GM23248 (cell line): ENCODE measurements at regions not wholly inside any gene's neighbourhood (a gene's known extent, or its start where the extent isn't known, plus 50 kb on each side); places are given as distances from the start of the nearest gene placed in this dataset.
A peak's percentile ranks its signal among the peaks of the same experiment; 100 is the strongest.

Experiments used
- DNase-seq: peaks from one replicate; pipeline ENCODE4 v3.0.0-alpha.2; 2015
- H2AFZ ChIP-seq: fragments of 200-600 bp; sonication (generic); 2 replicates; pipeline ENCODE4 v1.6.1; 2016; ENCODE audit warnings: antibody characterized with exemption
- H3F3A ChIP-seq: fragments of 200-600 bp; sonication (generic); 2 replicates; pipeline ENCODE4 v1.6.1; 2016; ENCODE audit warnings: mild to moderate bottlenecking, antibody characterized with exemption, mixed run types; ENCODE audit not compliant: insufficient read depth
- H3K27ac ChIP-seq: fragments of 200-600 bp; sonication (generic); 2 replicates; pipeline ENCODE4 v1.5.1; 2016; ENCODE audit warnings: mild to moderate bottlenecking
- H3K27me3 ChIP-seq: fragments of 200-600 bp; sonication (generic); replicated peaks from 2 replicates; pipeline ENCODE4 v1.6.1; 2016; ENCODE audit warnings: mild to moderate bottlenecking; ENCODE audit not compliant: insufficient read depth
- H3K36me3 ChIP-seq: fragments of 200-600 bp; sonication (generic); 2 replicates; pipeline ENCODE4 v1.6.1; 2016; ENCODE audit warnings: low read depth, mild to moderate bottlenecking
- H3K4me1 ChIP-seq: fragments of 200-600 bp; sonication (generic); 2 replicates; pipeline ENCODE4 v1.6.1; 2016; ENCODE audit warnings: mild to moderate bottlenecking; ENCODE audit not compliant: insufficient read depth
- H3K4me2 ChIP-seq: fragments of 200-600 bp; sonication (generic); one replicate; pipeline ENCODE4 v1.6.1; 2016; ENCODE audit warnings: mild to moderate bottlenecking; ENCODE audit not compliant: unreplicated experiment
- H3K4me3 ChIP-seq: fragments of 200-600 bp; sonication (generic); 2 replicates; pipeline ENCODE4 v1.5.1; 2016; ENCODE audit warnings: mild to moderate bottlenecking
- H3K79me2 ChIP-seq: fragments of 200-600 bp; sonication (generic); 2 replicates; pipeline ENCODE4 v1.6.1; 2016; ENCODE audit warnings: mild to moderate bottlenecking; ENCODE audit not compliant: insufficient read depth
- H3K9ac ChIP-seq: fragments of 200-600 bp; sonication (generic); 2 replicates; pipeline ENCODE4 v1.6.1; 2016; ENCODE audit warnings: mild to moderate bottlenecking
- H3K9me2 ChIP-seq: fragments of 200-600 bp; sonication (generic); 2 replicates; pipeline ENCODE4 v1.6.1; 2016; ENCODE audit warnings: mixed run types, mild to moderate bottlenecking, moderate library complexity; ENCODE audit not compliant: insufficient read depth
- H3K9me3 ChIP-seq: fragments of 200-600 bp; sonication (generic); one replicate; pipeline ENCODE4 v1.6.1; 2017; ENCODE audit warnings: low read depth
- H4K20me1 ChIP-seq: fragments of 200-600 bp; sonication (generic); 2 replicates; pipeline ENCODE4 v1.6.0; 2016; ENCODE audit not compliant: insufficient read depth
- EZH2 ChIP-seq: fragments of 200-600 bp; sonication (generic); IDR thresholded peaks from 2 replicates; pipeline ENCODE4 v1.6.1; 2018; ENCODE audit warnings: antibody characterized with exemption, mild to moderate bottlenecking; ENCODE audit not compliant: insufficient read depth, poor library complexity, severe bottlenecking
- EZH2phosphoT487 ChIP-seq: fragments of 200-600 bp; sonication (generic); IDR thresholded peaks from 2 replicates; pipeline ENCODE4 v1.6.1; 2018; ENCODE audit warnings: antibody characterized with exemption, moderate library complexity, mild to moderate bottlenecking, low read depth; ENCODE audit not compliant: insufficient read depth
- WGBS, 2 experiments: methylation state at CpG; one replicate each; pipeline ENCODE4 v1.1.6; 2015 to 2017; ENCODE audit warnings: low lambda C conversion rate in 2 of 2, low coverage in 1 of 2; ENCODE audit errors: missing lambda C conversion rate in 2 of 2; 5-methylcytosine and 5-hydroxymethylcytosine counted together
- in situ Hi-C: fragments of 300-500 bp; cut with MboI; formaldehyde crosslinking; loops from 2 replicates; pipeline ENCODE4 v1.15.0; 2020

DNA sequence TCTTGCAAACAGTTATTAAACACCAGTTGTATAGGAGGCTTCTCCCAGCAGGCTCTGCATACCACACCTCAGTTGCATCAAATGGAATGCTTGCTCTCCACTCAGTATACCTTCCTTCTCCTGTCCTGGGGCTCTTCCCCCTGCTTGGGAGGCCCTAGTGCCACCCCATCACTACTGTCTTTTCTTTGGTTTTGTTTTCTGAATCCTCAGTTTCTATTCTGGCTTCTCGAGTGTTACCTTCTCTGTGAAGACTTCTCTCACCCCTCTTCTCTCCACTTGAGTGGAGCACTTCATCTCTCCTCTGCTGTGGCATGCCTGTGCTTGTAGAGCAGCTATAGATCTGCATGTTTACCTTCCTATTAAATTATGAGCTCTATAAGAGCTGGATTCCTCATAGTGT lies 75.7 kb upstream of the TPRG1 start:
- no peaks in the 10 kb centered on the region for H4K20me1 ChIP-seq
- H3K9me2 ChIP-seq, result no peaks in the 10 kb centered on the region
- no peak overlapping the region for H3K4me3 ChIP-seq
- no peak overlapping the region for H3K27ac ChIP-seq
- H3K9ac ChIP-seq, result no peak overlapping the region
- no peaks in the 10 kb centered on the region for H3F3A ChIP-seq
- H3K4me2 ChIP-seq, result no peak overlapping the region
- DNase-seq, result no peak
- H2AFZ ChIP-seq, result no peak overlapping the region
- 0 out of 2 replicates have a peak, but pooled peaks cover 8% of the 10 kb centered on the region for H3K4me1 ChIP-seq
- in situ Hi-C loops, result no loop called here
- no peaks in the 10 kb centered on the region for H3K79me2 ChIP-seq
- H3K27me3 ChIP-seq, result no peaks in the 10 kb centered on the region
- WGBS, 2 experiments, result 90 to 93% methylated on average over 1 of the region's 1 CpG
- no peaks in the 10 kb centered on the region for H3K36me3 ChIP-seq
- H3K9me3 ChIP-seq, result no peaks in the 10 kb centered on the region
- TF ChIP-seq EZH2, result no peak
- TF ChIP-seq EZH2phosphoT487, result no peak

DNA sequence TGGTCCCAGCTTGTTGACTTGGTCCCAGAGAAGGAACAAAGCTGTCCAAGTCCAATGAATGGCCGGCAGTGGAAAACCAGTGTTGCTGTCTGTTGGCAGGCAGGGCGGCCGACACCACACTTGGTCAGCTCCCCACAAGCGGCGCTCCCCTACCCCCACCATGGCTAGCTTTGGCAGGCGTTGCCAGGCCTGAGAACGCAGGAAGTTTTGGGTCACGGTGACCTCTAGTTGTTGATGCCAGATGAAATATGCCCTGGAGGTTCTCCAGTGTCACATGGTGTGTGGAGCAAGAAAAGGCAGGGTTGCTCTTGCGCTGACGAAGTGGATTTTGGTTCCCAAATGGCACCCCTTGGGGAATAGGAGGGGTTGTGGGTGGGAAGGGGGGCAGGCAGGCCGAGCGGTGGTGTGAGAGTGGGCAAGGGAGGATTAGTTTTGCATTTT lies 72.7 kb upstream of the TPRG1 start:
- DNase-seq, result peak; percentile 48
- H3K9ac ChIP-seq, result no peak overlapping the region
- H4K20me1 ChIP-seq, result no peaks in the 10 kb centered on the region
- 16 to 19% methylated on average over 12 of the region's 12 CpGs for WGBS, 2 experiments
- H3K79me2 ChIP-seq, result no peaks in the 10 kb centered on the region
- H3K4me1 ChIP-seq, result 0 out of 2 replicates have a peak, but pooled peaks cover 8% of the 10 kb centered on the region
- H3F3A ChIP-seq, result no peaks in the 10 kb centered on the region
- H3K9me2 ChIP-seq, result no peaks in the 10 kb centered on the region
- H3K4me2 ChIP-seq, result peak overlapping the region; percentile 25
- H2AFZ ChIP-seq, result peak overlapping the region; percentile 81
- H3K4me3 ChIP-seq, result peak overlapping the region; percentile 37; the same call in 1 of the 2 replicates
- H3K9me3 ChIP-seq, result no peaks in the 10 kb centered on the region
- no peaks in the 10 kb centered on the region for H3K27me3 ChIP-seq
- H3K36me3 ChIP-seq, result no peaks in the 10 kb centered on the region
- in situ Hi-C loops, result no loop called here
- no peak overlapping the region for H3K27ac ChIP-seq
- TF ChIP-seq EZH2phosphoT487 (no peak), EZH2 (no peak)

DNA sequence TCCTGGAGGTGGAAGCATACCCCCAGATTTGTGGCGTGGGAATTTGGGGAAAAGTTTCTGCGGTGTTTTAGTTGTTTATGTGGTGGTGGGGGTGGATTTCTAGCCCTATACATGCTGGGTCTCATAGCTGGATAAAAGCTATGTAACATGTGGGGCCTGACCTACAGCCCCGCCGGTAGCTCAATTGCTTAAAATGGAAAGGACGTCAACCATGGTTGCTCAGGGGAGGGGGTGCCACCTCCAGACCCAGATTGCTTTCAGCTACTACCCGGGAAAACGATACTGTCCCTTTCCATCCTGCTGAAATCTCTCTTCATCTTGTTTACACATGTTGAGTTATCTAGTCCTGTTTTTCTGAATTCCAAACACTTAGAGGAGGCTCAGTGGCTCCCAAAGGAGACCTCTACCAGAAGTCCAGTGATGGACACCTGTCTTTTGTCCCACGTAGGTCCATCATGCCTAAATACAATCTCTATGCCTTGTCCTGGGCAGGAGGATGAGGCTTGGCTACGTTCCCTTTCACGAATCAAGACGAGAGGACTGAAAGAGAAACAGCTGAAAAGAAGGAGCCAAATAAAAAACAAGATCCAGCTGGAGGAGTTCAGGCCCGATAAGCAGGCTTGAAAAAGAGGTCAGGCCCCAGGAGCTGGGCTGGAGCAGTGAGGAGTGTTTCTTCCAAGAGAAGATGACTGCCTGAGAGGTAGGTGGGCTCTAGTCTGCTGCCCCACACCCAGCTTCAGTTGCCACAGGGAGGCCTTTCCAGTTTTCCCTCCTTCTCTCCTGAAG lies 72.1 kb upstream of the TPRG1 start:
- peak overlapping the region; percentile 81 for H2AFZ ChIP-seq
- in situ Hi-C loops, result no loop called here
- no peaks in the 10 kb centered on the region for H3K27me3 ChIP-seq
- H3K9ac ChIP-seq, result no peak overlapping the region
- H3K4me2 ChIP-seq, result peak overlapping the region; percentile 25
- DNase-seq, result peak; percentile 6
- 22 to 30% methylated on average over 12 of the region's 12 CpGs for WGBS, 2 experiments
- no peak overlapping the region for H3K27ac ChIP-seq
- no peaks in the 10 kb centered on the region for H4K20me1 ChIP-seq
- no peaks in the 10 kb centered on the region for H3K36me3 ChIP-seq
- H3K79me2 ChIP-seq, result no peaks in the 10 kb centered on the region
- H3K9me2 ChIP-seq, result no peaks in the 10 kb centered on the region
- no peaks in the 10 kb centered on the region for H3K9me3 ChIP-seq
- no peak for TF ChIP-seq EZH2phosphoT487
- TF ChIP-seq EZH2, result no peak
- H3K4me1 ChIP-seq, result 0 out of 2 replicates have a peak, but pooled peaks cover 8% of the 10 kb centered on the region
- no peaks in the 10 kb centered on the region for H3F3A ChIP-seq
- H3K4me3 ChIP-seq, result no peak overlapping the region

DNA sequence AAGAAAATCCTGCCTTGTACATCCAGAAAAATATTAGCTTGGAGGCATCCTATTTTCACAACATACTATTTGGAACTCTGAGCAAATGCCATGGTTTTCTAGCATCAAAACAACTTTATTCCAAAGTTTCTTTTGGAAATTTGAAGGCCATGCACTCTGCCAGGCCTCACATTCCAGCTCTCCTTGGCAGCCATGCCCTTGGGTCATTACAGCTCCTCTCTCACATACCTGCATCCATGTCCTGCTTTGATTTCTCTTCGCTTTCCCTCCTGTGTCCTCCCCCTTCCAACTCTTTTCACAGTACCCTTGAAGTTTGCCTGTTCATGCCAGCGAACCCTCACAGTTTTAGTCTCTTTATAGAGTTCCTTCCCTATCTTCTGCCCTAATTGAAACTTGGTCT lies 70.9 kb upstream of the TPRG1 start:
- no peaks in the 10 kb centered on the region for H3K36me3 ChIP-seq
- H3K4me2 ChIP-seq, result no peak overlapping the region
- H3F3A ChIP-seq, result no peaks in the 10 kb centered on the region
- no peak overlapping the region for H3K9ac ChIP-seq
- H3K4me3 ChIP-seq, result no peak overlapping the region
- WGBS, 2 experiments, result 85 to 88% methylated on average over 2 of the region's 2 CpGs
- H3K79me2 ChIP-seq, result no peaks in the 10 kb centered on the region
- TF ChIP-seq EZH2 (no peak), EZH2phosphoT487 (no peak)
- 0 out of 2 replicates have a peak, but pooled peaks cover 8% of the 10 kb centered on the region for H3K4me1 ChIP-seq
- in situ Hi-C loops, result no loop called here
- no peak overlapping the region for H3K27ac ChIP-seq
- H3K27me3 ChIP-seq, result no peaks in the 10 kb centered on the region
- DNase-seq, result no peak
- no peaks in the 10 kb centered on the region for H4K20me1 ChIP-seq
- H3K9me3 ChIP-seq, result no peaks in the 10 kb centered on the region
- H3K9me2 ChIP-seq, result no peaks in the 10 kb centered on the region
- no peak overlapping the region for H2AFZ ChIP-seq
